Adrenal gland (tissue), 9 donors: ENCODE measurements at regions not wholly inside any gene's neighbourhood (a gene's known extent, or its start where the extent isn't known, plus 50 kb on each side); places are given as distances from the start of the nearest gene placed in this dataset.

Source experiments
- DNase-seq, 7 donors: peaks; one replicate each; pipeline ENCODE4 v3.0.0-alpha.2; 2019 to 2020
- H3K27ac ChIP-seq, 5 donors: fragments of 200-600 bp; sonication (generic) in 4 of 5; 1 replicate in 3 of 5; 2 replicates in 2 of 5; pipeline versions ENCODE4 v1.5.1 to v1.8.0; 2016 to 2020; ENCODE audit warnings: mild to moderate bottlenecking in 1 of 5
- H3K27me3 ChIP-seq: fragments of 200-600 bp; 2 replicates; pipeline ENCODE4 v1.8.0; 2021
- H3K36me3 ChIP-seq, 2 donors: fragments of 200-600 bp; replicated peaks in 1 of 2; 1 replicate in 1 of 2; 2 replicates in 1 of 2; pipeline versions ENCODE4 v1.5.1 to v1.8.0; 2018 to 2022
- H3K4me1 ChIP-seq, 2 donors: fragments of 200-600 bp; replicated peaks in 1 of 2; 1 replicate in 1 of 2; 2 replicates in 1 of 2; pipeline versions ENCODE4 v1.5.1 to v1.8.0; 2018 to 2021
- H3K4me3 ChIP-seq, 4 donors: fragments of 200-600 bp; sonication (generic) in 3 of 4; one replicate each; pipeline ENCODE4 v1.5.1; 2016 to 2018
- H3K9me3 ChIP-seq, 3 donors: fragments of 200-600 bp; sonication (generic) in 1 of 3; replicated peaks in 1 of 3; 1 replicate in 2 of 3; 2 replicates in 1 of 3; pipeline versions ENCODE4 v1.5.1 to v1.8.0; 2016 to 2021
- CTCF ChIP-seq, 6 experiments: fragments of 450-650 bp in 4 of 6; fragments of 200-600 bp in 2 of 6; sonication (generic) in 1 of 6; IDR thresholded peaks; 1 replicate in 5 of 6; 2 replicates in 1 of 6; pipeline versions ENCODE4 v1.5.1 to v1.8.0; 2016 to 2021; ENCODE audit warnings: antibody characterized with exemption in 6 of 6, mild to moderate bottlenecking in 2 of 6, moderate library complexity in 1 of 6
- POLR2A ChIP-seq, 2 donors: fragments of 450-650 bp; IDR thresholded peaks; one replicate each; pipeline ENCODE4 v1.6.1; 2017; ENCODE audit warnings: antibody characterized with exemption in 2 of 2, mild to moderate bottlenecking in 2 of 2, moderate library complexity in 1 of 2
- WGBS, 4 donors: extraction: QIAGEN DNeasy Blood & Tissue Kit in 2 of 4; methylation state at CpG; one replicate each; pipeline versions ENCODE4 v1.1.5 to v1.1.7; 2013 to 2017; 5-methylcytosine and 5-hydroxymethylcytosine counted together
- intact Hi-C, 2 donors: fragments of 100-400 bp; cut with DNase I; formaldehyde crosslinking; loops; one replicate each; pipeline versions ENCODE4 v1.14.1 to v1.15.0; 2022 to 2023
- small RNA-seq, 2 donors: library from RNA; depleted of rRNA; stranded (forward); fragments of <200 nt; gene quantifications; one replicate each; pipeline ENCODE3, GENCODE V24; 2016
- donor health status: healthy with polysubstance abuse.
- donor health status: Bipolar disorder and iron deficiency.
- donor health status: DM: yes; HTN: yes; CAD: no.
- donor health status: DM: no; HTN: no; CAD: no.
- donor health status: DM: no; HTN: no; CAD: no.

- TF ChIP-seq POLR2A (IDR thresholded peaks at IDR 0.05): no peak
- peak in 4 of 6 experiments; percentile 31 to 43 (median 34) for TF ChIP-seq CTCF (IDR thresholded peaks at IDR 0.05)
- DNase-seq: peak in 1 of 7 donors; percentile 24
- no peaks in the 10 kb centered on the region for H3K36me3 ChIP-seq
- 15 to 22% (median 20%) methylated on average over 6 to 7 of the region's 7 CpGs for WGBS, 4 donors
- H3K27ac ChIP-seq: no peak overlapping the region
- H3K4me1 ChIP-seq: no peaks in the 10 kb centered on the region
- H3K27me3 ChIP-seq: peaks cover 9% of the 10 kb centered on the region
- intact Hi-C loops: no loop called here
- H3K9me3 ChIP-seq: peaks cover 0 to 12% (median 7%) of the 10 kb centered on the region in 3 donors
- H3K4me3 ChIP-seq: no peak overlapping the region
Measured at GRCh38 chr1:29379443-29380073, 143.2 kb downstream of the PTPRU start.

Small RNA genes in the stretch of these regions (small RNA-seq; reads per million reads assigned to genes)
- gene AL021921.1: 0 reads per million in 2 donors
